ENCODE measurements at regions not wholly inside any gene's neighbourhood (a gene's known extent, or its start where the extent isn't known, plus 50 kb on each side); places are given as distances from the start of the nearest gene placed in this dataset.

DNA sequence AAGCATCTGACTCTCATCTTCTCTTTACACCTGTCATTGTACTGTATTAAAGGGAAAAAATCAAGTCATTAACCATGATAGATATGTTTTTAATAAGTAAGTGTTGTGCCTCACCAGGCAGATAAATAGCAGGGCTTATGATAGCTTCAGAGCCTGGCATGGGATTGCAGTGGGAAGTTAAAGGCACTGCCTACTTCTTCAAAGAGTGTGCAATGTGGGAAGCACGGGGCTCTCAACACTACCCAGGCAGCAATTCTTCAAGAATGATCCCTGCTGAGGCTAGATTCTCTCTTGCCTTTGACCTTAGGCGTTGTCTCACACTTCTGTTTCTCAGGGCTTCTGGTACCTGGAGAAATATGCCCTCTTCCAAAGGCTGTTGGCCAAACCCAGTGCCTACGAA is 297.3 kb downstream of the MAF start:
- TF ChIP-seq, protein P1, sequence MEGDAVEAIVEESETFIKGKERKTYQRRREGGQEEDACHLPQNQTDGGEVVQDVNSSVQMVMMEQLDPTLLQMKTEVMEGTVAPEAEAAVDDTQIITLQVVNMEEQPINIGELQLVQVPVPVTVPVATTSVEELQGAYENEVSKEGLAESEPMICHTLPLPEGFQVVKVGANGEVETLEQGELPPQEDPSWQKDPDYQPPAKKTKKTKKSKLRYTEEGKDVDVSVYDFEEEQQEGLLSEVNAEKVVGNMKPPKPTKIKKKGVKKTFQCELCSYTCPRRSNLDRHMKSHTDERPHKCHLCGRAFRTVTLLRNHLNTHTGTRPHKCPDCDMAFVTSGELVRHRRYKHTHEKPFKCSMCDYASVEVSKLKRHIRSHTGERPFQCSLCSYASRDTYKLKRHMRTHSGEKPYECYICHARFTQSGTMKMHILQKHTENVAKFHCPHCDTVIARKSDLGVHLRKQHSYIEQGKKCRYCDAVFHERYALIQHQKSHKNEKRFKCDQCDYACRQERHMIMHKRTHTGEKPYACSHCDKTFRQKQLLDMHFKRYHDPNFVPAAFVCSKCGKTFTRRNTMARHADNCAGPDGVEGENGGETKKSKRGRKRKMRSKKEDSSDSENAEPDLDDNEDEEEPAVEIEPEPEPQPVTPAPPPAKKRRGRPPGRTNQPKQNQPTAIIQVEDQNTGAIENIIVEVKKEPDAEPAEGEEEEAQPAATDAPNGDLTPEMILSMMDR (IDR thresholded peaks at IDR 0.05; ENCODE audit: poor library complexity), result no peak
- no peak for TF ChIP-seq EZH2phosphoT487 (IDR thresholded peaks at IDR 0.05; ENCODE audit: low read depth, severe bottlenecking, unreplicated experiment)
- no peak for TF ChIP-seq EZH2 (IDR thresholded peaks at IDR 0.05; ENCODE audit: borderline replicate concordance)
